K562 (cell line): ENCODE measurements at regions not wholly inside any gene's neighbourhood (a gene's known extent, or its start where the extent isn't known, plus 50 kb on each side); places are given as distances from the start of the nearest gene placed in this dataset.
A peak's percentile ranks its signal among the peaks of the same experiment; 100 is the strongest.

Experiments
- ATAC-seq: fragments of 200-7000 bp; cut with Tn5 transposase; 3 replicates; pipeline ENCODE4 v1.9.1; 2020; ENCODE audit warnings: moderate library complexity
- BruUV-seq: library from RNA; stranded (reverse); fragments of 400-500 nt; replicated peaks from 2 replicates; lab custom pipeline; 2021; lab: Mats Ljungman, UMichigan
- CTCF ChIA-PET: fragments of 300-600 bp; formaldehyde crosslinking; extraction: SDS; loops from one replicate; lab custom pipeline; 2021; ENCODE audit warnings: low intra/inter-chr PET ratio; lab: Yijun Ruan, JAX
- POLR2A ChIA-PET: fragments of 300-600, 350-650 bp; sonication (Branson Sonifier 250); formaldehyde crosslinking; extraction: SDS; loops from one replicate; lab custom pipeline; 2021; ENCODE audit warnings: antibody characterized with exemption, inconsistent platforms; lab: Yijun Ruan, JAX
- DNase-seq, 4 experiments: peaks; one replicate each; pipeline versions ENCODE4 v3.0.0 to v3.0.0-alpha.2; 2011 to 2018; ENCODE audit warnings: low spot score in 3 of 4, mixed read lengths in 3 of 4; ENCODE audit errors: extremely low read depth in 1 of 4
- FAIRE-seq: peaks from 2 replicates; lab custom pipeline; 2011; peaks lifted over from hg19 to GRCh38; lab: Jason Lieb, UNC
- H2AFZ ChIP-seq: 2 replicates; pipeline ENCODE4 v1.6.0; 2011; ENCODE audit warnings: low read depth, low read length, control low read depth, inconsistent platforms
- H3K27ac ChIP-seq: fragments of 200-600 bp; 3 replicates; pipeline ENCODE4 v1.8.0; 2011; ENCODE audit warnings: low read depth, mild to moderate bottlenecking, control low read depth, inconsistent platforms, low read length, moderate library complexity, mixed read lengths; ENCODE audit errors: extremely low read depth
- H3K27me3 ChIP-seq, 2 experiments: fragments of 300-600 bp in 1 of 2; 2 replicates in 1 of 2; 3 replicates in 1 of 2; pipeline versions ENCODE4 v1.6.0 to v1.8.0; 2011; ENCODE audit warnings: inconsistent platforms in 2 of 2, low read length in 2 of 2, mild to moderate bottlenecking in 1 of 2, mixed read lengths in 1 of 2, moderate library complexity in 1 of 2; ENCODE audit not compliant: control insufficient read depth in 2 of 2, insufficient read depth in 2 of 2
- H3K36me3 ChIP-seq: fragments of 300-600 bp; 3 replicates; pipeline ENCODE4 v1.8.0; 2011; ENCODE audit warnings: mild to moderate bottlenecking, low read length, inconsistent platforms; ENCODE audit not compliant: control insufficient read depth, insufficient read depth
- H3K4me1 ChIP-seq, 2 experiments: fragments of 200-600 bp in 1 of 2; replicated peaks in 1 of 2; 2 replicates in 1 of 2; 3 replicates in 1 of 2; pipeline versions ENCODE4 v1.5.1 to v1.8.0; 2011; ENCODE audit warnings: inconsistent platforms in 2 of 2, low read length in 2 of 2, mild to moderate bottlenecking in 1 of 2, mixed read lengths in 1 of 2, moderate library complexity in 1 of 2; ENCODE audit not compliant: control insufficient read depth in 2 of 2, insufficient read depth in 2 of 2
- H3K4me2 ChIP-seq: 2 replicates; pipeline ENCODE4 v1.6.1; 2011; ENCODE audit warnings: low read length, control low read depth, inconsistent platforms, mixed read lengths; ENCODE audit not compliant: insufficient read depth
- H3K4me3 ChIP-seq: fragments of 200-600 bp; sonication (generic), shearing (Covaris generic); 2 replicates; pipeline ENCODE4 v1.5.1; 2016; ENCODE audit warnings: control low read depth, inconsistent platforms
- H3K79me2 ChIP-seq: fragments of 200-600 bp; 3 replicates; pipeline ENCODE4 v1.8.0; 2011; ENCODE audit warnings: low read length, inconsistent platforms; ENCODE audit not compliant: control insufficient read depth, insufficient read depth
- H3K9ac ChIP-seq, 2 experiments: 2 replicates each; pipeline versions ENCODE4 v1.6.0 to v1.6.1; 2011; ENCODE audit warnings: low read depth in 2 of 2, low read length in 2 of 2, control low read depth in 1 of 2, inconsistent platforms in 1 of 2, mild to moderate bottlenecking in 1 of 2, mixed read lengths in 1 of 2; ENCODE audit not compliant: insufficient read depth in 1 of 2
- H3K9me1 ChIP-seq: one replicate; pipeline ENCODE4 v1.6.0; 2011; ENCODE audit warnings: inconsistent platforms, mild to moderate bottlenecking, low read length, moderate library complexity; ENCODE audit not compliant: control insufficient read depth, insufficient read depth
- H3K9me3 ChIP-seq: replicated peaks from 2 replicates; pipeline ENCODE4 v1.5.1; 2011; ENCODE audit warnings: low read depth, low read length, inconsistent platforms; ENCODE audit not compliant: control insufficient read depth, insufficient read depth
- H4K20me1 ChIP-seq: replicated peaks from 2 replicates; pipeline ENCODE4 v1.6.1; 2011; ENCODE audit warnings: low read length, inconsistent platforms, mixed read lengths; ENCODE audit not compliant: control insufficient read depth, insufficient read depth
- EP400 ChIP-seq: fragments of 450-650 bp; IDR thresholded peaks from 2 replicates; pipeline ENCODE4 v1.6.1; 2017; ENCODE audit warnings: antibody characterized with exemption, mild to moderate bottlenecking, moderate library complexity
- GATAD2B ChIP-seq: fragments of 450-650 bp; IDR thresholded peaks from 2 replicates; pipeline ENCODE4 v1.6.1; 2017; ENCODE audit warnings: mild to moderate bottlenecking, borderline replicate concordance
- MEF2D ChIP-seq: conservative IDR thresholded peaks from 2 replicates; pipeline ENCODE4 v1.6.1; 2016; ENCODE audit warnings: low read depth, missing genetic modification characterization, missing compliant biosample characterization
- NR2C1 ChIP-seq, 2 experiments: fragments of 450-650 bp; IDR thresholded peaks; 2 replicates each; pipeline ENCODE4 v1.6.1; 2017; ENCODE audit warnings: mild to moderate bottlenecking in 2 of 2, antibody characterized with exemption in 1 of 2, inconsistent platforms in 1 of 2, missing compliant biosample characterization in 1 of 2, missing genetic modification characterization in 1 of 2
- ZNF584 ChIP-seq: fragments of 200-800 bp; sonication (Bioruptor generic); IDR thresholded peaks from 2 replicates; pipeline ENCODE4 v1.6.1; 2016; ENCODE audit warnings: low read depth, mild to moderate bottlenecking, missing genetic modification characterization, missing compliant biosample characterization
- WGBS: fragments of 100-300 bp; shearing (Covaris generic); methylation state at CpG from one replicate; pipeline ENCODE4 v1.1.6; 2016; ENCODE audit warnings: low coverage, mixed read lengths; ENCODE audit not compliant: insufficient coverage; ENCODE audit errors: missing lambda C conversion rate; 5-methylcytosine and 5-hydroxymethylcytosine counted together
- in situ Hi-C: fragments of 300-500 bp; cut with MboI; formaldehyde crosslinking; loops from 4 replicates; pipeline ENCODE4 v1.15.0; 2018; ENCODE audit warnings: inconsistent platforms, mixed read lengths
- intact Hi-C: fragments of 100-400 bp; cut with micrococcal nuclease; formaldehyde crosslinking; loops from 2 replicates; pipeline ENCODE4 v1.14.2; 2022

DNA sequence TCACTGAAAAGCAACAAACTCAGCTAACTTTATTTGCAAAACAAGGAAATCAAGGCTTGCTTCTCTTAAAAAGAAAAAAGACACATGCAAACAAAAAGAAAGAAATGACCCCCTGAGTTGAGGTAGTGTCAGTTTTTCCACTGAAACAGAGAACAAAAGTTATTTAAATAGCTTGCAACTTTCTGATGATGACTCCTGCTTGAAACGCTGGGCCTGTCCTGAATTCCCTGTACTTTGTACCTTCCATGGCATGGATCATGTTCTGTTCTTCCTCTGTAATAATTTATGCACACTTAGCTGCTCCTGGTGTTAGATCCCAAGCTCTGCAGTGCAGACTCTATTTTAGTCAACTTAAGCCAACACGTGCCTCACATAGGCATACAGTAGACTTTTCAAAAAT lies 84.0 kb downstream of the SKA1 start:
- no peak overlapping the region for H2AFZ ChIP-seq
- DNase-seq: no peak
- in situ Hi-C loops: no loop called here
- H3K79me2 ChIP-seq: no peaks in the 10 kb centered on the region
- H3K9me3 ChIP-seq: no peaks in the 10 kb centered on the region
- ChIA-PET CTCF (no interaction called here), POLR2A (no interaction called here)
- no peak for ATAC-seq
- intact Hi-C loops: no loop called here
- no peak overlapping the region for H3K4me2 ChIP-seq
- H3K36me3 ChIP-seq: no peaks in the 10 kb centered on the region
- H3K4me1 ChIP-seq: no peaks in the 10 kb centered on the region; a peak in 1 of 5 replicates
- no peak overlapping the region for H3K4me3 ChIP-seq
- no peak overlapping the region for H3K27ac ChIP-seq
- no peak for TF ChIP-seq NR2C1 (IDR thresholded peaks at IDR 0.05)
- TF ChIP-seq NR2C1 (tag; IDR thresholded peaks at IDR 0.05): 0 out of 2 replicates have a peak, but pooled peaks have one; percentile 16
- TF ChIP-seq ZNF584 (CRISPR knock-in tag): no peak
- no peak for TF ChIP-seq MEF2D (tag)
- no peak overlapping the region for H3K9ac ChIP-seq
- WGBS: 9% methylated on average over 2 of the region's 2 CpGs
- BruUV-seq: no TSS peak
- FAIRE-seq: no peak
- H3K27me3 ChIP-seq: no peaks in the 10 kb centered on the region
- H3K9me1 ChIP-seq: no peaks in the 10 kb centered on the region
- H4K20me1 ChIP-seq: no peaks in the 10 kb centered on the region

DNA sequence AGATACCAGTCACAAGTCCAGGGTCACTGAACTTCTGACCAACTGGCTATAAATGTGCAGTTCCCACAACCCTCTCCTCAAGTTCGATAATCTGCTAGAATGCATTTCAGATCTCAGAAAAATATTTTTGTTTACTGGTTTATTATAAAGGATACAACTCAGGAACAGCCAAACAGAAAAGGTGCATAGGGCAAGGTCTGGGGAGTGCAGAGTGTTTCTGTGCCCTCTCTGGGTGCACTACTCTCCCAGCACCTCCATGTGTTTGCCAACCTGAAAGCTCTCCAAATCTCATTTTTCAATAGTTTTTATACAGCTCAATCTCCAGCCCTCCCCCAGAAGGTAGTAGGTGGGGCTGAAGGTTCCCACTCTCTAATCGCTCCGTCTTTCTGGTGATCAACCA lies 85.2 kb downstream of the SKA1 start:
- Histone ChIP-seq H3K9me1 (no peaks in the 10 kb centered on the region), H3K27me3 (no peaks in the 10 kb centered on the region; a peak in 1 of 5 replicates), H3K36me3 (no peaks in the 10 kb centered on the region), H3K4me3 (no peak overlapping the region), H3K9me3 (no peaks in the 10 kb centered on the region), H2AFZ (no peak overlapping the region), H3K4me2 (no peak overlapping the region), H3K4me1 (no peaks in the 10 kb centered on the region; a peak in 1 of 5 replicates), H3K79me2 (no peaks in the 10 kb centered on the region), H3K27ac (no peak overlapping the region), H3K9ac (no peak overlapping the region), H4K20me1 (no peaks in the 10 kb centered on the region)
- CTCF ChIA-PET: no interaction called here
- POLR2A ChIA-PET: interaction anchor here (0.6 kb wide), 1 partner anchor 249 kb away, joined by 3 read pairs; no protein-coding TSS in a partner anchor
- intact Hi-C loops (no loop called here), in situ Hi-C loops (no loop called here)
- DNase-seq: no peak
- BruUV-seq: no TSS peak
- no peak for ATAC-seq
- WGBS: 0% methylated on average over 3 of the region's 3 CpGs
- no peak for FAIRE-seq
- TF ChIP-seq EP400 (no peak), GATAD2B (no peak)
